Glutamatergic neuron (in vitro differentiated cells): ENCODE measurements at regions not wholly inside any gene's neighbourhood (a gene's known extent, or its start where the extent isn't known, plus 50 kb on each side); places are given as distances from the start of the nearest gene placed in this dataset.
A peak's percentile ranks its signal among the peaks of the same experiment; 100 is the strongest.

ENCODE experiments used
- DNase-seq: peaks from one replicate; pipeline ENCODE4 v3.0.0; 2022
- H3K27ac Mint-ChIP-seq: one replicate; pipeline ENCODE4 v1.8.0; 2020; ENCODE audit warnings: mild to moderate bottlenecking, mixed read lengths, inconsistent platforms; ENCODE audit not compliant: unreplicated experiment
- H3K27me3 Mint-ChIP-seq: one replicate; pipeline ENCODE4 v1.8.0; 2020; ENCODE audit warnings: mild to moderate bottlenecking, moderate library complexity, mixed read lengths, inconsistent platforms; ENCODE audit not compliant: unreplicated experiment
- H3K36me3 Mint-ChIP-seq: one replicate; pipeline ENCODE4 v1.8.0; 2020; ENCODE audit warnings: mild to moderate bottlenecking, mixed read lengths, inconsistent platforms; ENCODE audit not compliant: unreplicated experiment
- H3K4me1 Mint-ChIP-seq: one replicate; pipeline ENCODE4 v1.8.0; 2020; ENCODE audit warnings: mild to moderate bottlenecking, low read depth, mixed read lengths, inconsistent platforms; ENCODE audit not compliant: unreplicated experiment
- H3K4me3 Mint-ChIP-seq: one replicate; pipeline ENCODE4 v1.8.0; 2020; ENCODE audit warnings: mild to moderate bottlenecking, mixed read lengths, inconsistent platforms; ENCODE audit not compliant: unreplicated experiment
- H3K9me3 Mint-ChIP-seq: one replicate; pipeline ENCODE4 v1.8.0; 2020; ENCODE audit warnings: mild to moderate bottlenecking, moderate library complexity, mixed read lengths, inconsistent platforms; ENCODE audit not compliant: unreplicated experiment
- CTCF ChIP-seq: fragments of 200-600 bp; sonication (generic); IDR thresholded peaks from one replicate; pipeline ENCODE4 v1.5.0; 2021; ENCODE audit not compliant: partially characterized antibody, unreplicated experiment

DNA sequence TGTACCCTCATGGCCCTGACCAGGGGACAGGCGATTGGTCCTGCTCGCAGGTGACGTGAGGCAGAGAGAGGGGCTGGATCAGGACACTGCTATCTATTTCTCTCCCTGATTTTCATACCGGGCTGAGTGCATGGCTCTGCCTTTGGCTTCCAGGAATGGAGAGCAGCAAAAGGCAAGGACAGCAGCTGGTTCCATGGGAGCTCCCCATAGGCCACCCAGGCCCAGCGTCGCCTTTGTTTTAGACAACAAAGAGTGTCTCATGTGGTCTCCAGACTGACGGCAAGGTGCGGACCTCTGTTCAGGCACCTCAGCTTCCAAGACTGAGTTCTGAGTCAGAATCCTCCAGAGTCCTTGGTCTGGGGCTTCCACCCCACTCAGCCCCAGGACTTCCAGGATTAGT, 123.1 kb downstream of the VEGFA start:
- Mint-ChIP-seq H3K27ac (no peak overlapping the region), H3K36me3 (no peaks in the 10 kb centered on the region), H3K27me3 (peaks cover 8% of the 10 kb centered on the region), H3K4me1 (peaks cover 8% of the 10 kb centered on the region), H3K4me3 (no peak overlapping the region), H3K9me3 (no peaks in the 10 kb centered on the region)
- no peak for DNase-seq
- TF ChIP-seq CTCF, result no peak

DNA sequence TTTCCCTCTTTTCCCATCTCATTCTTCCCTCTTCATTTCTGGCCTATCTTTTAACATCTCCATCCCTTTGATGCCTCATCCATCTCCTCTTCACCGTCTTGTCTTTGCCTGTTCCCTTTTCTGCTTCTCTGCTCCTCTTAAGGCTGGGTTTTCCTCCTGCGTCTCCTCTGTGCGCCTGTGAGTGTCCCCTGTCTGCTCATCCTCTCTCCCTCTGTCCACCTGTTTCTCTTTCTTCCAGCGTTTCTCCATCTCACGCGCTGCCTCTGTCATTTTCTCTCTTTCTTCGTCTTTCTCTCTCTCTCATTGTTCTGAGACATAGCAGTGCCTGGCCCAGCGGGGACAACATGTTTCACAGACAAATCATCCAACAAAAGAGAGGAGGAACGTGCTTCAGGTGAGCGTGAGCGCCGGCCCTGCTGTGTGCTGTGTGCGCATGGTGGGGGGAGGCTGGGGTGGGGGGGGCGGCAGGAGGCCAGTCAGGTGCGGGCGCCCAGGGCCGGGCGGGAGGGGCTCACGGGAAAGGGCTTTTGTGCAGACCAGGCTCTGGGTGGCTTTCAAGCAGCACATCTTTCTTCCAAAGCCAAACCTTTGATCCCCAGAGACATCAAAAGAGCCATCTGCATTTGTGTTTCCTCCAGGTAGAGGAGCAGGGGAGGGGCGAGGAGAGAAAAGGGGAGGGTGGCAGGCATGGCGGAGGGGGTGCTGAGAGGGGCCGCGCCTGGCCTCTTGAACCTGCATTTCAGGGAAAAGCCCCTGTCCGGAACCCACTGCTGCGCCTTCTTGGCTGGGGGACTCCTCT, 121.3 kb downstream of the VEGFA start:
- no peak for TF ChIP-seq CTCF
- Mint-ChIP-seq H3K9me3 (no peaks in the 10 kb centered on the region), H3K4me3 (peak overlapping the region; percentile 55), H3K4me1 (peaks cover 8% of the 10 kb centered on the region), H3K27ac (peak overlapping the region; percentile 79), H3K27me3 (peaks cover 11% of the 10 kb centered on the region), H3K36me3 (no peaks in the 10 kb centered on the region)
- no peak for DNase-seq

GRCh38 chr6:43890197-43891062, 120.4 kb downstream of the VEGFA start:
- no peaks in the 10 kb centered on the region for H3K36me3 Mint-ChIP-seq
- peaks cover 8% of the 10 kb centered on the region for H3K4me1 Mint-ChIP-seq
- peak overlapping the region; percentile 55 for H3K4me3 Mint-ChIP-seq
- H3K27me3 Mint-ChIP-seq, result peaks cover 11% of the 10 kb centered on the region
- no peaks in the 10 kb centered on the region for H3K9me3 Mint-ChIP-seq
- no peak for TF ChIP-seq CTCF
- DNase-seq, result no peak
- H3K27ac Mint-ChIP-seq, result no peak overlapping the region

- Mint-ChIP-seq H3K4me1 (peaks cover 8% of the 10 kb centered on the region), H3K36me3 (no peaks in the 10 kb centered on the region), H3K27me3 (peaks cover 17% of the 10 kb centered on the region), H3K27ac (no peak overlapping the region), H3K4me3 (no peak overlapping the region), H3K9me3 (no peaks in the 10 kb centered on the region)
- TF ChIP-seq CTCF, result no peak
- no peak for DNase-seq
Observed at GRCh38 chr6:43887906-43888683, 118.1 kb downstream of the VEGFA start.
